GM10266 (cell line): ENCODE measurements at regions not wholly inside any gene's neighbourhood (a gene's known extent, or its start where the extent isn't known, plus 50 kb on each side); places are given as distances from the start of the nearest gene placed in this dataset.

Source experiments
- DNase-seq: peaks from one replicate; pipeline ENCODE4 v3.0.0; 2012; ENCODE audit errors: extremely low spot score
- CTCF ChIP-seq: IDR thresholded peaks from 2 replicates; pipeline ENCODE4 v1.5.1; 2012; ENCODE audit warnings: mild to moderate bottlenecking, low read depth; ENCODE audit not compliant: control insufficient read depth, insufficient read depth; ENCODE audit errors: missing control alignments

GRCh38 chr5:68730220-68730978 is 363.4 kb upstream of the SLC30A5 start:
- TF ChIP-seq CTCF = no peak
- peak; percentile 28 for DNase-seq

GRCh38 chr5:68730979-68731654 is 362.7 kb upstream of the SLC30A5 start:
- no peak for TF ChIP-seq CTCF
- no peak for DNase-seq

GRCh38 chr5:68732251-68732650 is 361.6 kb upstream of the SLC30A5 start:
- no peak for TF ChIP-seq CTCF
- DNase-seq = no peak

GRCh38 chr5:68734781-68735180 is 359.0 kb upstream of the SLC30A5 start:
- DNase-seq = no peak
- TF ChIP-seq CTCF = no peak

- no peak for TF ChIP-seq CTCF
- DNase-seq = no peak
Measured at GRCh38 chr5:68738236-68738635, 355.6 kb upstream of the SLC30A5 start.

- no peak for TF ChIP-seq CTCF
- no peak for DNase-seq
Measured at GRCh38 chr5:68738841-68739240, 355.0 kb upstream of the SLC30A5 start.

- TF ChIP-seq CTCF = no peak
- peak; percentile 44 for DNase-seq
Measured at GRCh38 chr5:68739752-68740151, 354.1 kb upstream of the SLC30A5 start.
